ENCODE measurements at regions not wholly inside any gene's neighbourhood (a gene's known extent, or its start where the extent isn't known, plus 50 kb on each side); places are given as distances from the start of the nearest gene placed in this dataset.

- Histone ChIP-seq H3K56ac (ENCODE audit: insufficient read length, low read depth, low read length) (no peak overlapping the region), H3K14ac (ENCODE audit: insufficient read depth, low read length) (no peak overlapping the region), H3K23me2 (ENCODE audit: insufficient read length, low read depth, low read length, poor library complexity, severe bottlenecking) (no peaks in the 10 kb centered on the region), H4K91ac (ENCODE audit: insufficient read length, low read depth, low read length) (no peak overlapping the region), H3K27me3 (ENCODE audit: insufficient read depth, low read length) (no peaks in the 10 kb centered on the region), H3K18ac (ENCODE audit: insufficient read length, low read depth, low read length) (no peak overlapping the region), H2BK15ac (ENCODE audit: low read depth, low read length) (no peak overlapping the region), H2BK20ac (ENCODE audit: low read depth, low read length, poor library complexity, severe bottlenecking) (no peak overlapping the region), H4K20me1 (ENCODE audit: control insufficient read depth, insufficient read depth, insufficient read length) (no peaks in the 10 kb centered on the region), H3K4ac (ENCODE audit: low read depth, low read length) (no peak overlapping the region), H3K79me1 (ENCODE audit: insufficient read depth, low read depth, low read length, poor library complexity, severe bottlenecking) (no peaks in the 10 kb centered on the region), H2AK5ac (ENCODE audit: insufficient read length, low read length) (no peak overlapping the region), H3K9ac (ENCODE audit: extremely low read depth, insufficient read length, low read length) (no peak overlapping the region), H2BK120ac (ENCODE audit: low read depth, low read length, poor library complexity, severe bottlenecking) (no peak overlapping the region), H3K4me2 (ENCODE audit: insufficient read depth, insufficient read length, low read length) (no peak overlapping the region), H4K5ac (ENCODE audit: insufficient read length, low read depth, low read length) (no peak overlapping the region), H3K4me1 (ENCODE audit: insufficient read depth, low read length) (0 out of 2 replicates have a peak, but pooled peaks cover 2% of the 10 kb centered on the region), H3T11ph (ENCODE audit: low read length) (no peak overlapping the region), H4K8ac (replicated peaks; ENCODE audit: insufficient read length, low read depth, low read length) (no peak overlapping the region), H3K9me3 (ENCODE audit: control insufficient read depth, low read depth, low read length) (no peaks in the 10 kb centered on the region), H2AFZ (ENCODE audit: low read length) (no peak overlapping the region), H3K79me2 (ENCODE audit: insufficient read depth, low read length) (no peaks in the 10 kb centered on the region), H2BK5ac (ENCODE audit: insufficient read length, low read length) (no peak overlapping the region), H2BK12ac (ENCODE audit: insufficient read length, low read depth, low read length) (no peak overlapping the region), H3K23ac (ENCODE audit: insufficient read length, low read depth, low read length) (no peak overlapping the region), H3K27ac (ENCODE audit: insufficient read length, low read depth, low read length) (no peak overlapping the region)
- no peak for DNase-seq
- no peak overlapping the region; a peak in 1 of 7 replicates for H3K27ac Mint-ChIP-seq
- TF ChIP-seq, protein P1, sequence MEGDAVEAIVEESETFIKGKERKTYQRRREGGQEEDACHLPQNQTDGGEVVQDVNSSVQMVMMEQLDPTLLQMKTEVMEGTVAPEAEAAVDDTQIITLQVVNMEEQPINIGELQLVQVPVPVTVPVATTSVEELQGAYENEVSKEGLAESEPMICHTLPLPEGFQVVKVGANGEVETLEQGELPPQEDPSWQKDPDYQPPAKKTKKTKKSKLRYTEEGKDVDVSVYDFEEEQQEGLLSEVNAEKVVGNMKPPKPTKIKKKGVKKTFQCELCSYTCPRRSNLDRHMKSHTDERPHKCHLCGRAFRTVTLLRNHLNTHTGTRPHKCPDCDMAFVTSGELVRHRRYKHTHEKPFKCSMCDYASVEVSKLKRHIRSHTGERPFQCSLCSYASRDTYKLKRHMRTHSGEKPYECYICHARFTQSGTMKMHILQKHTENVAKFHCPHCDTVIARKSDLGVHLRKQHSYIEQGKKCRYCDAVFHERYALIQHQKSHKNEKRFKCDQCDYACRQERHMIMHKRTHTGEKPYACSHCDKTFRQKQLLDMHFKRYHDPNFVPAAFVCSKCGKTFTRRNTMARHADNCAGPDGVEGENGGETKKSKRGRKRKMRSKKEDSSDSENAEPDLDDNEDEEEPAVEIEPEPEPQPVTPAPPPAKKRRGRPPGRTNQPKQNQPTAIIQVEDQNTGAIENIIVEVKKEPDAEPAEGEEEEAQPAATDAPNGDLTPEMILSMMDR (conservative IDR thresholded peaks at IDR 0.05), result no peak
- peaks cover 16 to 17% of the 10 kb centered on the region in 2 experiments for H3K4me1 Mint-ChIP-seq
- H3K9me3 Mint-ChIP-seq, result peaks cover 10 to 14% of the 10 kb centered on the region in 2 experiments
- peaks cover 0 to 12% (median 3%) of the 10 kb centered on the region in 3 experiments; a peak in 4 of 7 replicates for H3K36me3 Mint-ChIP-seq (ENCODE audit: insufficient read depth in 1 of 3, low read depth in 3 of 3)
- no peak overlapping the region for H3K4me3 Mint-ChIP-seq
- peaks cover 31% of the 10 kb centered on the region for H3K27me3 Mint-ChIP-seq (ENCODE audit: low read depth)
- WGBS (ENCODE audit: extremely low coverage, insufficient read length, low lambda C conversion rate), result no CpG with 5 or more reads among the region's 3 CpGs
These were observed 212.6 kb downstream of the TTC8 start for GRCh38 chr14:89037065-89037464.
